ENCODE measurements at regions not wholly inside any gene's neighbourhood (a gene's known extent, or its start where the extent isn't known, plus 50 kb on each side); places are given as distances from the start of the nearest gene placed in this dataset.

- Histone ChIP-seq H3K27me3 (replicated peaks) (no peaks in the 10 kb centered on the region), H3K27ac (no peak overlapping the region), H3K36me3 (no peaks in the 10 kb centered on the region), H3K9me3 (replicated peaks) (peaks cover 12% of the 10 kb centered on the region), H3K4me3 (no peak overlapping the region), H3K4me1 (replicated peaks) (no peaks in the 10 kb centered on the region)
- DNase-seq (ENCODE audit: low read depth in 1 of 2, low spot score in 2 of 2) = no peak
Measured at GRCh38 chr2:4420032-4420431, 716.7 kb downstream of the DCDC2C start.

GRCh38 chr2:4424153-4424552 is 720.8 kb downstream of the DCDC2C start:
- Histone ChIP-seq H3K9me3 (replicated peaks) (peaks cover 13% of the 10 kb centered on the region), H3K36me3 (no peaks in the 10 kb centered on the region), H3K27me3 (replicated peaks) (no peaks in the 10 kb centered on the region), H3K27ac (no peak overlapping the region), H3K4me1 (replicated peaks) (no peaks in the 10 kb centered on the region), H3K4me3 (no peak overlapping the region)
- no peak for DNase-seq (ENCODE audit: low read depth in 1 of 2, low spot score in 2 of 2)

- no peaks in the 10 kb centered on the region for H3K36me3 ChIP-seq
- no peaks in the 10 kb centered on the region for H3K4me1 ChIP-seq (replicated peaks)
- no peaks in the 10 kb centered on the region for H3K27me3 ChIP-seq (replicated peaks)
- no peak for DNase-seq (ENCODE audit: low read depth in 1 of 2, low spot score in 2 of 2)
- no peak overlapping the region for H3K27ac ChIP-seq
- H3K4me3 ChIP-seq = no peak overlapping the region
- H3K9me3 ChIP-seq (replicated peaks) = peaks cover 9% of the 10 kb centered on the region
Measured at GRCh38 chr2:4427083-4427482, 723.7 kb downstream of the DCDC2C start.

- Histone ChIP-seq H3K4me3 (no peak overlapping the region), H3K27ac (no peak overlapping the region), H3K36me3 (no peaks in the 10 kb centered on the region), H3K9me3 (replicated peaks) (no peaks in the 10 kb centered on the region), H3K27me3 (replicated peaks) (no peaks in the 10 kb centered on the region), H3K4me1 (replicated peaks) (no peaks in the 10 kb centered on the region)
- no peak for DNase-seq (ENCODE audit: low read depth in 1 of 2, low spot score in 2 of 2)
Measured at GRCh38 chr2:4445821-4446220, 742.4 kb downstream of the DCDC2C start.

GRCh38 chr2:4454907-4455306 is 751.5 kb downstream of the DCDC2C start:
- H3K9me3 ChIP-seq (replicated peaks) = peaks cover 5% of the 10 kb centered on the region
- no peaks in the 10 kb centered on the region for H3K27me3 ChIP-seq (replicated peaks)
- H3K4me1 ChIP-seq (replicated peaks) = no peaks in the 10 kb centered on the region
- no peak for DNase-seq (ENCODE audit: low read depth in 1 of 2, low spot score in 2 of 2)
- H3K4me3 ChIP-seq = no peak overlapping the region
- no peaks in the 10 kb centered on the region for H3K36me3 ChIP-seq
- no peak overlapping the region for H3K27ac ChIP-seq

GRCh38 chr2:4455486-4456155 is 752.2 kb downstream of the DCDC2C start:
- Histone ChIP-seq H3K9me3 (replicated peaks) (peaks cover 5% of the 10 kb centered on the region), H3K27ac (no peak overlapping the region), H3K36me3 (no peaks in the 10 kb centered on the region), H3K4me1 (replicated peaks) (no peaks in the 10 kb centered on the region), H3K27me3 (replicated peaks) (no peaks in the 10 kb centered on the region), H3K4me3 (no peak overlapping the region)
- DNase-seq (ENCODE audit: low read depth in 1 of 2, low spot score in 2 of 2) = no peak

- Histone ChIP-seq H3K9me3 (replicated peaks) (peaks cover 4% of the 10 kb centered on the region), H3K36me3 (no peaks in the 10 kb centered on the region), H3K4me1 (replicated peaks) (no peaks in the 10 kb centered on the region), H3K27ac (no peak overlapping the region), H3K27me3 (replicated peaks) (no peaks in the 10 kb centered on the region), H3K4me3 (no peak overlapping the region)
- DNase-seq (ENCODE audit: low read depth in 1 of 2, low spot score in 2 of 2) = no peak
Measured at GRCh38 chr2:4464634-4465266, 761.4 kb downstream of the DCDC2C start.

GRCh38 chr2:4465671-4466070 is 762.3 kb downstream of the DCDC2C start:
- no peak overlapping the region for H3K4me3 ChIP-seq
- DNase-seq (ENCODE audit: low read depth in 1 of 2, low spot score in 2 of 2) = no peak
- no peaks in the 10 kb centered on the region for H3K4me1 ChIP-seq (replicated peaks)
- H3K36me3 ChIP-seq = no peaks in the 10 kb centered on the region
- H3K27ac ChIP-seq = no peak overlapping the region
- H3K27me3 ChIP-seq (replicated peaks) = no peaks in the 10 kb centered on the region
- H3K9me3 ChIP-seq (replicated peaks) = peaks cover 6% of the 10 kb centered on the region

GRCh38 chr2:4475618-4476017 is 772.2 kb downstream of the DCDC2C start:
- no peak overlapping the region for H3K4me3 ChIP-seq
- peaks cover 12% of the 10 kb centered on the region; the same call in 1 of the 2 replicates for H3K9me3 ChIP-seq (replicated peaks)
- no peaks in the 10 kb centered on the region for H3K27me3 ChIP-seq (replicated peaks)
- no peak overlapping the region for H3K27ac ChIP-seq
- H3K4me1 ChIP-seq (replicated peaks) = no peaks in the 10 kb centered on the region
- DNase-seq (ENCODE audit: low read depth in 1 of 2, low spot score in 2 of 2) = no peak
- no peaks in the 10 kb centered on the region for H3K36me3 ChIP-seq

GRCh38 chr2:4483050-4483449 is 779.7 kb downstream of the DCDC2C start:
- H3K4me3 ChIP-seq = no peak overlapping the region
- H3K27me3 ChIP-seq (replicated peaks) = no peaks in the 10 kb centered on the region
- no peak overlapping the region for H3K27ac ChIP-seq
- no peaks in the 10 kb centered on the region for H3K36me3 ChIP-seq
- no peak for DNase-seq (ENCODE audit: low read depth in 1 of 2, low spot score in 2 of 2)
- no peaks in the 10 kb centered on the region for H3K4me1 ChIP-seq (replicated peaks)
- peaks cover 9% of the 10 kb centered on the region for H3K9me3 ChIP-seq (replicated peaks)

- peaks cover 5% of the 10 kb centered on the region; the same call in 1 of the 2 replicates for H3K9me3 ChIP-seq (replicated peaks)
- no peaks in the 10 kb centered on the region for H3K36me3 ChIP-seq
- H3K27me3 ChIP-seq (replicated peaks) = no peaks in the 10 kb centered on the region
- H3K4me3 ChIP-seq = no peak overlapping the region
- no peak for DNase-seq (ENCODE audit: low read depth in 1 of 2, low spot score in 2 of 2)
- H3K27ac ChIP-seq = no peak overlapping the region
- no peaks in the 10 kb centered on the region for H3K4me1 ChIP-seq (replicated peaks)
Measured at GRCh38 chr2:4486971-4487370, 783.6 kb downstream of the DCDC2C start.

GRCh38 chr2:4499316-4500030 is 796.1 kb downstream of the DCDC2C start:
- H3K27me3 ChIP-seq (replicated peaks) = no peaks in the 10 kb centered on the region
- H3K4me1 ChIP-seq (replicated peaks) = no peaks in the 10 kb centered on the region
- no peak for DNase-seq (ENCODE audit: low read depth in 1 of 2, low spot score in 2 of 2)
- H3K9me3 ChIP-seq (replicated peaks) = peaks cover 11% of the 10 kb centered on the region; the same call in 1 of the 2 replicates
- H3K27ac ChIP-seq = no peak overlapping the region
- no peak overlapping the region for H3K4me3 ChIP-seq
- H3K36me3 ChIP-seq = no peaks in the 10 kb centered on the region

- no peak overlapping the region for H3K27ac ChIP-seq
- no peaks in the 10 kb centered on the region for H3K4me1 ChIP-seq (replicated peaks)
- no peaks in the 10 kb centered on the region for H3K36me3 ChIP-seq
- DNase-seq (ENCODE audit: low read depth in 1 of 2, low spot score in 2 of 2) = no peak
- H3K4me3 ChIP-seq = no peak overlapping the region
- peaks cover 19% of the 10 kb centered on the region for H3K9me3 ChIP-seq (replicated peaks)
- no peaks in the 10 kb centered on the region for H3K27me3 ChIP-seq (replicated peaks)
Measured at GRCh38 chr2:4501525-4501924, 798.1 kb downstream of the DCDC2C start.

GRCh38 chr2:4502230-4502843 is 799.0 kb downstream of the DCDC2C start:
- DNase-seq (ENCODE audit: low read depth in 1 of 2, low spot score in 2 of 2) = no peak

More at GRCh38 chr2:4502230-4502843, 799.0 kb downstream of the DCDC2C start:
- H3K27ac ChIP-seq = no peak overlapping the region
- H3K9me3 ChIP-seq (replicated peaks) = peaks cover 19% of the 10 kb centered on the region
- H3K4me3 ChIP-seq = no peak overlapping the region
- H3K4me1 ChIP-seq (replicated peaks) = no peaks in the 10 kb centered on the region
- H3K27me3 ChIP-seq (replicated peaks) = no peaks in the 10 kb centered on the region
- H3K36me3 ChIP-seq = no peaks in the 10 kb centered on the region

All from SJSA1 (cell line).